ENCODE measurements at regions not wholly inside any gene's neighbourhood (a gene's known extent, or its start where the extent isn't known, plus 50 kb on each side); places are given as distances from the start of the nearest gene placed in this dataset.

- no peaks in the 10 kb centered on the region for H3K79me2 ChIP-seq (ENCODE audit: insufficient read depth, low read length)
- no peaks in the 10 kb centered on the region for H4K20me1 ChIP-seq (ENCODE audit: insufficient read depth, low read length, poor library complexity, severe bottlenecking)
- H3K9ac ChIP-seq (ENCODE audit: low read depth, low read length, poor library complexity, severe bottlenecking) = no peak overlapping the region
- H3K4me3 ChIP-seq (ENCODE audit: low read length, poor library complexity, severe bottlenecking) = no peak overlapping the region
- H3K4me2 ChIP-seq (ENCODE audit: low read depth, low read length, poor library complexity, severe bottlenecking) = no peak overlapping the region
- H3F3A ChIP-seq (ENCODE audit: low read depth) = no peaks in the 10 kb centered on the region
- H3K9me2 ChIP-seq (replicated peaks; ENCODE audit: low read depth, low read length) = no peaks in the 10 kb centered on the region
- no peak overlapping the region for H2AFZ ChIP-seq (ENCODE audit: low read length)
- TF ChIP-seq CTCF (conservative IDR thresholded peaks at IDR 0.05; ENCODE audit: low read length) (no peak), EZH2phosphoT487 (IDR thresholded peaks at IDR 0.05; ENCODE audit: borderline replicate concordance) (no peak)
- no peaks in the 10 kb centered on the region for H3K36me3 ChIP-seq (ENCODE audit: insufficient read depth, low read length)
- no peaks in the 10 kb centered on the region for H3K9me3 ChIP-seq (ENCODE audit: insufficient read depth, low read depth, low read length)
- no peaks in the 10 kb centered on the region for H3K27me3 ChIP-seq (ENCODE audit: insufficient read depth, low read length, poor library complexity, severe bottlenecking)
- H3K4me1 ChIP-seq (ENCODE audit: insufficient read depth, low read length, poor library complexity, severe bottlenecking) = no peaks in the 10 kb centered on the region
Measured at GRCh38 chr16:47943235-47943634, 212.6 kb downstream of the ABCC12 start.

GRCh38 chr16:47940466-47940865 lies 215.3 kb downstream of the ABCC12 start:
- no peaks in the 10 kb centered on the region for H3K36me3 ChIP-seq (ENCODE audit: insufficient read depth, low read length)
- no peaks in the 10 kb centered on the region for H3F3A ChIP-seq (ENCODE audit: low read depth)
- no peaks in the 10 kb centered on the region for H3K79me2 ChIP-seq (ENCODE audit: insufficient read depth, low read length)
- no peak overlapping the region for H3K4me2 ChIP-seq (ENCODE audit: low read depth, low read length, poor library complexity, severe bottlenecking)
- TF ChIP-seq CTCF (conservative IDR thresholded peaks at IDR 0.05; ENCODE audit: low read length) = no peak
- no peak for TF ChIP-seq EZH2phosphoT487 (IDR thresholded peaks at IDR 0.05; ENCODE audit: borderline replicate concordance)
- no peaks in the 10 kb centered on the region for H3K27me3 ChIP-seq (ENCODE audit: insufficient read depth, low read length, poor library complexity, severe bottlenecking)
- H2AFZ ChIP-seq (ENCODE audit: low read length) = no peak overlapping the region
- no peaks in the 10 kb centered on the region for H4K20me1 ChIP-seq (ENCODE audit: insufficient read depth, low read length, poor library complexity, severe bottlenecking)
- no peaks in the 10 kb centered on the region for H3K9me3 ChIP-seq (ENCODE audit: insufficient read depth, low read depth, low read length)
- no peak overlapping the region for H3K4me3 ChIP-seq (ENCODE audit: low read length, poor library complexity, severe bottlenecking)
- no peaks in the 10 kb centered on the region for H3K9me2 ChIP-seq (replicated peaks; ENCODE audit: low read depth, low read length)
- no peaks in the 10 kb centered on the region for H3K4me1 ChIP-seq (ENCODE audit: insufficient read depth, low read length, poor library complexity, severe bottlenecking)
- no peak overlapping the region for H3K9ac ChIP-seq (ENCODE audit: low read depth, low read length, poor library complexity, severe bottlenecking)

GRCh38 chr16:47939680-47940079 lies 216.1 kb downstream of the ABCC12 start:
- H3K4me2 ChIP-seq (ENCODE audit: low read depth, low read length, poor library complexity, severe bottlenecking) = no peak overlapping the region
- H3K9me3 ChIP-seq (ENCODE audit: insufficient read depth, low read depth, low read length) = no peaks in the 10 kb centered on the region
- H4K20me1 ChIP-seq (ENCODE audit: insufficient read depth, low read length, poor library complexity, severe bottlenecking) = no peaks in the 10 kb centered on the region
- no peak overlapping the region for H3K9ac ChIP-seq (ENCODE audit: low read depth, low read length, poor library complexity, severe bottlenecking)
- H3K79me2 ChIP-seq (ENCODE audit: insufficient read depth, low read length) = no peaks in the 10 kb centered on the region
- no peak for TF ChIP-seq CTCF (conservative IDR thresholded peaks at IDR 0.05; ENCODE audit: low read length)
- TF ChIP-seq EZH2phosphoT487 (IDR thresholded peaks at IDR 0.05; ENCODE audit: borderline replicate concordance) = no peak
- H3K4me3 ChIP-seq (ENCODE audit: low read length, poor library complexity, severe bottlenecking) = no peak overlapping the region
- H3K4me1 ChIP-seq (ENCODE audit: insufficient read depth, low read length, poor library complexity, severe bottlenecking) = no peaks in the 10 kb centered on the region
- no peaks in the 10 kb centered on the region for H3K9me2 ChIP-seq (replicated peaks; ENCODE audit: low read depth, low read length)
- no peak overlapping the region for H2AFZ ChIP-seq (ENCODE audit: low read length)
- no peaks in the 10 kb centered on the region for H3K36me3 ChIP-seq (ENCODE audit: insufficient read depth, low read length)
- H3K27me3 ChIP-seq (ENCODE audit: insufficient read depth, low read length, poor library complexity, severe bottlenecking) = no peaks in the 10 kb centered on the region
- H3F3A ChIP-seq (ENCODE audit: low read depth) = no peaks in the 10 kb centered on the region

Measured in Loucy (cell line).